Middle frontal gyrus (tissue), 1 donor: ENCODE measurements at regions not wholly inside any gene's neighbourhood (a gene's known extent, or its start where the extent isn't known, plus 50 kb on each side); places are given as distances from the start of the nearest gene placed in this dataset.
"Not testable (repeated sequence)": the region's sequence is repeated elsewhere in the genome, so short reads cannot be mapped to it uniquely, and the experiment has no call there.

Experiments
- DNase-seq: peaks from one replicate; pipeline ENCODE4 v3.0.0-alpha.2; 2015; ENCODE audit warnings: low spot score; ENCODE audit errors: extremely low spot score

- DNase-seq: no peak
Measured at GRCh38 chr11:100578831-100579311, 108.2 kb upstream of the ARHGAP42 start.

GRCh38 chr11:100581318-100581717 is 105.8 kb upstream of the ARHGAP42 start:
- no peak for DNase-seq

GRCh38 chr11:100584201-100584985 is 102.7 kb upstream of the ARHGAP42 start:
- DNase-seq: no peak

GRCh38 chr11:100585728-100586127 is 101.4 kb upstream of the ARHGAP42 start:
- DNase-seq: no peak

GRCh38 chr11:100586361-100587101 is 100.6 kb upstream of the ARHGAP42 start:
- DNase-seq: no peak

GRCh38 chr11:100592619-100593260 is 94.3 kb upstream of the ARHGAP42 start:
- no peak for DNase-seq

- DNase-seq: no peak
Measured at GRCh38 chr11:100593291-100593690, 93.8 kb upstream of the ARHGAP42 start.

- DNase-seq: no peak
Measured at GRCh38 chr11:100594320-100594719, 92.8 kb upstream of the ARHGAP42 start.

- DNase-seq: no peak
Measured at GRCh38 chr11:100600941-100601340, 86.1 kb upstream of the ARHGAP42 start.

- no peak for DNase-seq
Measured at GRCh38 chr11:100602716-100603115, 84.4 kb upstream of the ARHGAP42 start.

GRCh38 chr11:100607761-100608160 is 79.3 kb upstream of the ARHGAP42 start:
- not testable (repeated sequence) for DNase-seq

- DNase-seq: no peak
Measured at GRCh38 chr11:100612766-100613165, 74.3 kb upstream of the ARHGAP42 start.

GRCh38 chr11:100618914-100619313 is 68.2 kb upstream of the ARHGAP42 start:
- no peak for DNase-seq

GRCh38 chr11:100619484-100619883 is 67.6 kb upstream of the ARHGAP42 start:
- DNase-seq: no peak

GRCh38 chr11:100622404-100622803 is 64.7 kb upstream of the ARHGAP42 start:
- no peak for DNase-seq

GRCh38 chr11:100624346-100624745 is 62.7 kb upstream of the ARHGAP42 start:
- no peak for DNase-seq

GRCh38 chr11:100625041-100625440 is 62.0 kb upstream of the ARHGAP42 start:
- no peak for DNase-seq

- no peak for DNase-seq
Measured at GRCh38 chr11:100629671-100630070, 57.4 kb upstream of the ARHGAP42 start.

- no peak for DNase-seq
Measured at GRCh38 chr11:100630898-100631297, 56.2 kb upstream of the ARHGAP42 start.

GRCh38 chr11:100631316-100631715 is 55.8 kb upstream of the ARHGAP42 start:
- DNase-seq: no peak

GRCh38 chr11:100632941-100633452 is 54.1 kb upstream of the ARHGAP42 start:
- DNase-seq: no peak

GRCh38 chr11:100635194-100635593 is 51.9 kb upstream of the ARHGAP42 start:
- no peak for DNase-seq
